Left kidney (tissue), 1 donor: ENCODE measurements at regions not wholly inside any gene's neighbourhood (a gene's known extent, or its start where the extent isn't known, plus 50 kb on each side); places are given as distances from the start of the nearest gene placed in this dataset.
"Not testable (repeated sequence)": the region's sequence is repeated elsewhere in the genome, so short reads cannot be mapped to it uniquely, and the experiment has no call there.

Experiments used
- DNase-seq: peaks from one replicate; pipeline ENCODE4 v3.0.0-alpha.2; 2013

- no peak for DNase-seq
These were observed 51.0 kb downstream of the POU3F3 start for GRCh38 chr2:104904889-104905288.

GRCh38 chr2:104909317-104909716 is 55.4 kb downstream of the POU3F3 start:
- DNase-seq: no peak

- no peak for DNase-seq
These were observed 60.6 kb downstream of the POU3F3 start for GRCh38 chr2:104914509-104914908.

- DNase-seq: no peak
These were observed 61.3 kb downstream of the POU3F3 start for GRCh38 chr2:104915107-104915793.

GRCh38 chr2:104919127-104919526 is 65.2 kb downstream of the POU3F3 start:
- no peak for DNase-seq

- no peak for DNase-seq
These were observed 69.8 kb downstream of the POU3F3 start for GRCh38 chr2:104923665-104924064.

- no peak for DNase-seq
These were observed 75.7 kb downstream of the POU3F3 start for GRCh38 chr2:104929663-104930062.

- DNase-seq: no peak
These were observed 76.8 kb downstream of the POU3F3 start for GRCh38 chr2:104930732-104931131.

- DNase-seq: no peak
These were observed 78.3 kb downstream of the POU3F3 start for GRCh38 chr2:104932243-104932642.

GRCh38 chr2:104933151-104933917 is 79.4 kb downstream of the POU3F3 start:
- DNase-seq: no peak

GRCh38 chr2:104936527-104936926 is 82.6 kb downstream of the POU3F3 start:
- no peak for DNase-seq

- DNase-seq: no peak
These were observed 84.5 kb downstream of the POU3F3 start for GRCh38 chr2:104938231-104938941.

- no peak for DNase-seq
These were observed 85.8 kb downstream of the POU3F3 start for GRCh38 chr2:104939570-104940217.

GRCh38 chr2:104944495-104944894 is 90.6 kb downstream of the POU3F3 start:
- peak; percentile 59 for DNase-seq

GRCh38 chr2:104945121-104945520 is 91.2 kb downstream of the POU3F3 start:
- DNase-seq: no peak

GRCh38 chr2:104945866-104946265 is 92.0 kb downstream of the POU3F3 start:
- DNase-seq: no peak

GRCh38 chr2:104947456-104947855 is 90.4 kb upstream of the MRPS9 start:
- not testable (repeated sequence) for DNase-seq

- no peak for DNase-seq
These were observed 84.9 kb upstream of the MRPS9 start for GRCh38 chr2:104952976-104953375.

GRCh38 chr2:104965900-104966299 is 72.0 kb upstream of the MRPS9 start:
- DNase-seq: no peak

GRCh38 chr2:104969564-104969963 is 68.3 kb upstream of the MRPS9 start:
- no peak for DNase-seq

- DNase-seq: no peak
These were observed 62.5 kb upstream of the MRPS9 start for GRCh38 chr2:104975371-104975770.

GRCh38 chr2:104975851-104976250 is 62.0 kb upstream of the MRPS9 start:
- no peak for DNase-seq
